ENCODE measurements at regions not wholly inside any gene's neighbourhood (a gene's known extent, or its start where the extent isn't known, plus 50 kb on each side); places are given as distances from the start of the nearest gene placed in this dataset.

DNA sequence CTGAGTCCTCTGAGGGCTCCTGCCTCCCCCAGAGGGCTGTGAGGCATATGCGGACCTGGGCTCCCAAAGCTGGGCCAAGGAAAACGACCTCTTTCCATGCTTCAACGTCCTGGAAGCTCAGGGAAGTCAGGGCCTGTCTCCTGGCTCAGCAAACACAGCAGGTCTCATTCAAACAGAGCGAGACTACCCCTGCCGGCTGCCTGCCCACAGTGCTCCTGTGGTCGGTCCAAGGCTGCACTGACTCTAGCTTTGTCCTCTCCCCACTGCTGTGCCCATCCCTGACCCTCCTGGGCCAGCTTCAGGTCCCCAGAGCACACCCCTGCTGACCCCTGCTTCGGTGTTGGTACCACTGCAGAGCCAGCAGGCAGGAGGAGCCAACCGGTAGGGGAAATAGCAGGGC is 79.6 kb downstream of the PDCL3 start:
- TF ChIP-seq, protein P1, sequence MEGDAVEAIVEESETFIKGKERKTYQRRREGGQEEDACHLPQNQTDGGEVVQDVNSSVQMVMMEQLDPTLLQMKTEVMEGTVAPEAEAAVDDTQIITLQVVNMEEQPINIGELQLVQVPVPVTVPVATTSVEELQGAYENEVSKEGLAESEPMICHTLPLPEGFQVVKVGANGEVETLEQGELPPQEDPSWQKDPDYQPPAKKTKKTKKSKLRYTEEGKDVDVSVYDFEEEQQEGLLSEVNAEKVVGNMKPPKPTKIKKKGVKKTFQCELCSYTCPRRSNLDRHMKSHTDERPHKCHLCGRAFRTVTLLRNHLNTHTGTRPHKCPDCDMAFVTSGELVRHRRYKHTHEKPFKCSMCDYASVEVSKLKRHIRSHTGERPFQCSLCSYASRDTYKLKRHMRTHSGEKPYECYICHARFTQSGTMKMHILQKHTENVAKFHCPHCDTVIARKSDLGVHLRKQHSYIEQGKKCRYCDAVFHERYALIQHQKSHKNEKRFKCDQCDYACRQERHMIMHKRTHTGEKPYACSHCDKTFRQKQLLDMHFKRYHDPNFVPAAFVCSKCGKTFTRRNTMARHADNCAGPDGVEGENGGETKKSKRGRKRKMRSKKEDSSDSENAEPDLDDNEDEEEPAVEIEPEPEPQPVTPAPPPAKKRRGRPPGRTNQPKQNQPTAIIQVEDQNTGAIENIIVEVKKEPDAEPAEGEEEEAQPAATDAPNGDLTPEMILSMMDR (tag by site-specific recombination; IDR thresholded peaks at IDR 0.05) = no peak
- no peak for TF ChIP-seq ZNF302 (tag by site-specific recombination; IDR thresholded peaks at IDR 0.05; ENCODE audit: low read depth)
- TF ChIP-seq EGR2 (tag by site-specific recombination; IDR thresholded peaks at IDR 0.05; ENCODE audit: low read depth) = no peak
- no peak for TF ChIP-seq ZNF274 (IDR thresholded peaks at IDR 0.05; ENCODE audit: low read length)
- TF ChIP-seq ZNF274 (tag by site-specific recombination; IDR thresholded peaks at IDR 0.05; ENCODE audit: borderline replicate concordance) = no peak
- no peak for TF ChIP-seq ZNF132 (tag by site-specific recombination; IDR thresholded peaks at IDR 0.05; ENCODE audit: borderline replicate concordance)
- TF ChIP-seq MEIS1 (CRISPR knock-in tag; IDR thresholded peaks at IDR 0.05; ENCODE audit: borderline replicate concordance) = no peak
- TF ChIP-seq HOXA7 (CRISPR knock-in tag; IDR thresholded peaks at IDR 0.05; ENCODE audit: borderline replicate concordance) = no peak
- TF ChIP-seq ZNF10 (tag by site-specific recombination; IDR thresholded peaks at IDR 0.05) = no peak
- no peak for TF ChIP-seq ZBTB48 (tag by site-specific recombination; IDR thresholded peaks at IDR 0.05)
- TF ChIP-seq KLF10 (tag by site-specific recombination; IDR thresholded peaks at IDR 0.05) = no peak
- no peak for TF ChIP-seq ZNF768 (tag by site-specific recombination; IDR thresholded peaks at IDR 0.05)

Measured in HEK293 (cell line).